ENCODE measurements at regions not wholly inside any gene's neighbourhood (a gene's known extent, or its start where the extent isn't known, plus 50 kb on each side); places are given as distances from the start of the nearest gene placed in this dataset.

DNA sequence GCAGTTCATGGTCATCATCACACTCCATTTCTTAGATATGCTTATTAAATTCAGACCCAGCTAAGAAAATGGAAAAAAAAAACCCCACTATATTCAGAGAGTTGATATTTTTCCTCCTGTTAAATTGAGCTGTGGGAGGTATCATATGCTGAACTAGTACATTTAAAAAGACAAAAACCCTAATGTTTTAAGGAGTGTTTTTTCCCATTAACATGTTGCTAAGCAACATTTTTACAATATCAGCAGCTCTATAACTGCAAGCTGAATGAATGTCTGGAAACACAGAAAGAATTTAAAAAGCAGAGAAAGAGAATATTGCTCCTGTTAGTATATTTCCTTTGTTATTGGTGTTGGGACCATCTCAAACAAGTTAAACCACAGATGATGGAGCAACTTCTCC, 265.8 kb upstream of the GRIA1 start:
- Mint-ChIP-seq H3K27ac (no peak overlapping the region), H3K4me3 (no peak overlapping the region), H3K36me3 (ENCODE audit: low read depth) (no peaks in the 10 kb centered on the region), H3K9me3 (peaks cover 2% of the 10 kb centered on the region), H3K4me1 (no peaks in the 10 kb centered on the region), H3K27me3 (ENCODE audit: low read depth) (no peaks in the 10 kb centered on the region)
- TF ChIP-seq, protein P1, sequence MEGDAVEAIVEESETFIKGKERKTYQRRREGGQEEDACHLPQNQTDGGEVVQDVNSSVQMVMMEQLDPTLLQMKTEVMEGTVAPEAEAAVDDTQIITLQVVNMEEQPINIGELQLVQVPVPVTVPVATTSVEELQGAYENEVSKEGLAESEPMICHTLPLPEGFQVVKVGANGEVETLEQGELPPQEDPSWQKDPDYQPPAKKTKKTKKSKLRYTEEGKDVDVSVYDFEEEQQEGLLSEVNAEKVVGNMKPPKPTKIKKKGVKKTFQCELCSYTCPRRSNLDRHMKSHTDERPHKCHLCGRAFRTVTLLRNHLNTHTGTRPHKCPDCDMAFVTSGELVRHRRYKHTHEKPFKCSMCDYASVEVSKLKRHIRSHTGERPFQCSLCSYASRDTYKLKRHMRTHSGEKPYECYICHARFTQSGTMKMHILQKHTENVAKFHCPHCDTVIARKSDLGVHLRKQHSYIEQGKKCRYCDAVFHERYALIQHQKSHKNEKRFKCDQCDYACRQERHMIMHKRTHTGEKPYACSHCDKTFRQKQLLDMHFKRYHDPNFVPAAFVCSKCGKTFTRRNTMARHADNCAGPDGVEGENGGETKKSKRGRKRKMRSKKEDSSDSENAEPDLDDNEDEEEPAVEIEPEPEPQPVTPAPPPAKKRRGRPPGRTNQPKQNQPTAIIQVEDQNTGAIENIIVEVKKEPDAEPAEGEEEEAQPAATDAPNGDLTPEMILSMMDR (IDR thresholded peaks at IDR 0.05; ENCODE audit: unreplicated experiment in 3 of 3) = no peak

DNA sequence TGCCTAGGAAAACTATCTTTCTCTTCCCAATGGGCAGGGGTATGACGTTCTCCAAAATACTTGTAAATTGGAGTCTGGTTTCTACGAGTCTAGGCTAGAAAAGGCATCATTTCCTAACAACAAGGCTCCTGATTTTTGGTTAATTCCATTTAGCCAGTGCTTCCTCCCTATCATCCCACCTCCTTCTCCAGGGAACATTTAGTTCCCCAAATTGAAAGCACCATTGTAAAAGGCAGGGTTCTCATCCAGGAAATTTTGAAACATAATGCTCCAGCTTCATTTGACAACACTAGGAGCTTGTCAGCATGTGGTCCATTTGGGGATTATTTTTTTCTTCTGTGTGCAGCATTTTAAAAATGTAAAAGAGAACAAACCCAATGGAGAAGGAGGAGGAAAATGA, 256.5 kb upstream of the GRIA1 start:
- Mint-ChIP-seq H3K27me3 (ENCODE audit: low read depth) (no peaks in the 10 kb centered on the region), H3K9me3 (no peaks in the 10 kb centered on the region), H3K4me3 (no peak overlapping the region), H3K4me1 (no peaks in the 10 kb centered on the region), H3K36me3 (ENCODE audit: low read depth) (no peaks in the 10 kb centered on the region), H3K27ac (no peak overlapping the region)
- TF ChIP-seq, protein P1 (IDR thresholded peaks at IDR 0.05; ENCODE audit: unreplicated experiment in 3 of 3) = no peak

DNA sequence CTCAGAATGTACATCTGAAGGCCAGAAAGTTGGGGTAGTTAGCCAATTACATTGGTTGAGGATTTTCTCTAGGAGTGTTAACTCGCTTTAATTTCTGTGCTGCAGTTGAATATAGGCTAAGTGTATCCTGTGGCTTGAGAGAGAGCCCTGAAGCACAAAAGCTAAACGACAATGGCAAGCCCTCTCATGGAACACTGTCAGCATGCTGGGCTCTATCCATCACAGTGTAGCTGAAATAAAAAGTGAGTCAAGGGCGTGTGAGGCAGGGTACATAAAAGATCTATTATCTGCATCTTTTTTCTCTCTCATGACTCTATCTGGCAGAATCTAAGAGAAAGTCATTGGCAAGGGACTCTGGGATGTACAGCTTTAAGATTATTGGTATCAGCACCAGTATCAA, 254.2 kb upstream of the GRIA1 start:
- TF ChIP-seq, protein P1 (IDR thresholded peaks at IDR 0.05; ENCODE audit: unreplicated experiment in 3 of 3) = no peak
- Mint-ChIP-seq H3K4me3 (no peak overlapping the region), H3K4me1 (no peaks in the 10 kb centered on the region), H3K27ac (no peak overlapping the region), H3K36me3 (ENCODE audit: low read depth) (no peaks in the 10 kb centered on the region), H3K27me3 (ENCODE audit: low read depth) (no peaks in the 10 kb centered on the region), H3K9me3 (no peaks in the 10 kb centered on the region)

DNA sequence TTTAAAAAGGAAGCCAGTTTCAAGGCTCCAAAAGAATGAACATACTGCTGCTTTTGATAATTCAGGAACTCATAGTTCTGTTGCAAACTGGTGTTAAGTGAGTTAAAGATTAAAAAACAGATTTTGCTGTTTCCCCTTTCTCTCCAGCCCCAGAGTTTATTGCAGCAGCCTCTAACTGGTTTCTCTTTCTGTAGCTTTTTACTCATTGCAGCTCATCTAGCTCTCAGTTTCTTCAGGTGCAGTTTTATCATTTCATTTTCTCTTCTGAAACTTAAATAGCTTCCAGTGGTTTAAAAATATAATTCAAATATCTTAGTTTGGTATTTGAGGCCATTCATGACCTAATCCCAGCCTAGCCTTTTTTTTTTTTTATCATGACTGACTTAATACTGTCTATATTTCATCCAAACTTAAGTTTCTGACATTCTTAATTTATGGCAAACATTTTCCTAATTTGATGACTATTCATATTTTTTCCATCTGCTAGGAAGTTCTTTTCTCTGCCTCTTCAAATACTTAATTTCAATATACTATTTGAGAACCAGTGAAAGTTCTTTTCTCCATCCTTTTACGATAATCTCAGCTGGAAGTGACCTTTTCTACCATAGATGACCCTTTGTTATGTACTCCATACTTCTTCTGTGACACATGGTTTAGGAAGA, 252.7 kb upstream of the GRIA1 start:
- TF ChIP-seq, protein P1 (IDR thresholded peaks at IDR 0.05; ENCODE audit: unreplicated experiment in 3 of 3) = no peak

DNA sequence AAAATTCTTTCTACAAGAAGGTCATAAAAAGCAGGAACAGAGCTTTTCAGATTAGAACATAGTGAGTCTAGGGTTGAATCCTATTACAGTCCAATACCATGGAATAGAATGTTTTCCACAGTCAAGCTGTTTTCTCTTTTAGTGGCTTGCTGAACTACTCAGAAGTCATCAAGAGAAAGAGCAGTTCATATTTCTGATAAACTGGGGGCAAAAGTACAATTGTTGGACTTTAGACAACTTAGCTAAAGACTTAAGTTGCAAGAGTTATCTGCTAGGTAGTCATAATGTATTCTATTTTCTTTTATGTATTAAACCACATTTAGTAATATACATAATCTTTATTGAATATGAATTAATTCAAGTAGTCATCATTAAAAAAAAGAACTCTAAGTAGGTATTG, 233.1 kb upstream of the GRIA1 start:
- Mint-ChIP-seq H3K36me3 (ENCODE audit: low read depth) (no peaks in the 10 kb centered on the region), H3K4me3 (no peak overlapping the region), H3K27me3 (ENCODE audit: low read depth) (no peaks in the 10 kb centered on the region), H3K9me3 (no peaks in the 10 kb centered on the region), H3K27ac (no peak overlapping the region), H3K4me1 (no peaks in the 10 kb centered on the region)
- TF ChIP-seq, protein P1 (IDR thresholded peaks at IDR 0.05; ENCODE audit: unreplicated experiment in 3 of 3) = no peak

More for the DNA sequence above, 252.7 kb upstream of the GRIA1 start:
- no peak overlapping the region for H3K4me3 Mint-ChIP-seq
- H3K4me1 Mint-ChIP-seq = no peaks in the 10 kb centered on the region
- no peaks in the 10 kb centered on the region for H3K27me3 Mint-ChIP-seq (ENCODE audit: low read depth)
- H3K36me3 Mint-ChIP-seq (ENCODE audit: low read depth) = no peaks in the 10 kb centered on the region
- no peaks in the 10 kb centered on the region for H3K9me3 Mint-ChIP-seq
- no peak overlapping the region for H3K27ac Mint-ChIP-seq

DNA sequence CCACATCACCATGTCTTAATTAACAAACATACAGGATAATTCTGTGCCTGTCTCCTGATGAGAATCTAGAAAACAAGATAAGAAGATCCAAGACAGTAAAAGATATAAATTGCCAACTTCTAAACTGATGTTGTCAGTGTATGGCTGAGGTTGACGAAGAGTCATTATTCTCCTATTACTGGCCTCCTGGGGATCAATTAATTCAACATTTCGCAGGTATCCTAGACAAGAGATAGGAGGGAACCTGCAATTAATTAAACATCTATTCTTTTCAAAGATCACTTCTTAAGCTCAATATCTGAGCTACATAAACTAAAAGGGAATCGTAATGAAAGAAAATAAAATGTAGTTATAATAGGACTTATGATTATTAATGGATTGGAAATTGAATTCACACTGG, 232.0 kb upstream of the GRIA1 start:
- no peak overlapping the region for H3K27ac Mint-ChIP-seq
- H3K27me3 Mint-ChIP-seq (ENCODE audit: low read depth) = no peaks in the 10 kb centered on the region
- no peaks in the 10 kb centered on the region for H3K36me3 Mint-ChIP-seq (ENCODE audit: low read depth)
- TF ChIP-seq, protein P1 (IDR thresholded peaks at IDR 0.05; ENCODE audit: unreplicated experiment in 3 of 3) = no peak
- no peak overlapping the region for H3K4me3 Mint-ChIP-seq
- no peaks in the 10 kb centered on the region for H3K4me1 Mint-ChIP-seq
- H3K9me3 Mint-ChIP-seq = no peaks in the 10 kb centered on the region

Data from nephron (organoid).